Spleen (tissue), 7 donors: ENCODE measurements at regions not wholly inside any gene's neighbourhood (a gene's known extent, or its start where the extent isn't known, plus 50 kb on each side); places are given as distances from the start of the nearest gene placed in this dataset.

ENCODE experiments used
- POLR2A ChIP-seq, 3 donors: fragments of 450-650 bp; IDR thresholded peaks; one replicate each; pipeline ENCODE4 v1.5.1; 2017; ENCODE audit warnings: antibody characterized with exemption in 3 of 3, mild to moderate bottlenecking in 1 of 3
- TF ChIP-seq, protein P1 (sequence below), 11 experiments: fragments of 200-600 bp in 7 of 11; fragments of 450-650 bp in 4 of 11; sonication (generic) in 4 of 11; IDR thresholded peaks in 8 of 11; conservative IDR thresholded peaks in 3 of 11; 1 replicate in 7 of 11; 2 replicates in 4 of 11; pipeline versions ENCODE4 v1.4.0 to v1.8.0; 2016 to 2021; ENCODE audit warnings: antibody characterized with exemption in 11 of 11, inconsistent platforms in 4 of 11, mild to moderate bottlenecking in 1 of 11
- donor health status: DM: no; HTN: no; CAD: no; lungs with moderate emphysema.
- donor health status: DM: no; HTN: no; CAD: no.
- donor health status: DM: no; HTN: no; CAD: no.

DNA sequence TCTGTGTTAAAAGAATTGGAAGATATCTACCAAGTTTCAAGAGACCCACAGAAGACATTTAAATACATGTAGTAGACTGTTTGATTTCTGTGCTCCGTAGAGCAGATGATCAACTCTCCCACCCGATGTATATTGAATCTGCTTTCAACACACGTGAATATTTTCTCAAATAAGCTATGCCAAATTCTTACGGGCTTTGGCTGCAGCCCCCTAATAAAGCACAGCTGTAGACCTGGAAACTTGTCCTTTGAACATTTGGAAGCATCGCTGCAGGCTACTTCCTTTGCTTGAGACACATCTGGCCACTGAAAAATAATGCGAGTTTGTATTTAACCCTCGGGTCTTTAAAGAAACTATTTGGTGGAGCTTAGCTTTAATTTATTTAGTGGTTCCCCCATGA is 98.3 kb upstream of the SELENOK start:
- TF ChIP-seq, protein P1, sequence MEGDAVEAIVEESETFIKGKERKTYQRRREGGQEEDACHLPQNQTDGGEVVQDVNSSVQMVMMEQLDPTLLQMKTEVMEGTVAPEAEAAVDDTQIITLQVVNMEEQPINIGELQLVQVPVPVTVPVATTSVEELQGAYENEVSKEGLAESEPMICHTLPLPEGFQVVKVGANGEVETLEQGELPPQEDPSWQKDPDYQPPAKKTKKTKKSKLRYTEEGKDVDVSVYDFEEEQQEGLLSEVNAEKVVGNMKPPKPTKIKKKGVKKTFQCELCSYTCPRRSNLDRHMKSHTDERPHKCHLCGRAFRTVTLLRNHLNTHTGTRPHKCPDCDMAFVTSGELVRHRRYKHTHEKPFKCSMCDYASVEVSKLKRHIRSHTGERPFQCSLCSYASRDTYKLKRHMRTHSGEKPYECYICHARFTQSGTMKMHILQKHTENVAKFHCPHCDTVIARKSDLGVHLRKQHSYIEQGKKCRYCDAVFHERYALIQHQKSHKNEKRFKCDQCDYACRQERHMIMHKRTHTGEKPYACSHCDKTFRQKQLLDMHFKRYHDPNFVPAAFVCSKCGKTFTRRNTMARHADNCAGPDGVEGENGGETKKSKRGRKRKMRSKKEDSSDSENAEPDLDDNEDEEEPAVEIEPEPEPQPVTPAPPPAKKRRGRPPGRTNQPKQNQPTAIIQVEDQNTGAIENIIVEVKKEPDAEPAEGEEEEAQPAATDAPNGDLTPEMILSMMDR (IDR thresholded peaks at IDR 0.05 in 8 of 11, conservative IDR thresholded peaks at IDR 0.05 in 3 of 11), result no peak
- no peak for TF ChIP-seq POLR2A (IDR thresholded peaks at IDR 0.05)
